ENCODE measurements at regions not wholly inside any gene's neighbourhood (a gene's known extent, or its start where the extent isn't known, plus 50 kb on each side); places are given as distances from the start of the nearest gene placed in this dataset.

DNA sequence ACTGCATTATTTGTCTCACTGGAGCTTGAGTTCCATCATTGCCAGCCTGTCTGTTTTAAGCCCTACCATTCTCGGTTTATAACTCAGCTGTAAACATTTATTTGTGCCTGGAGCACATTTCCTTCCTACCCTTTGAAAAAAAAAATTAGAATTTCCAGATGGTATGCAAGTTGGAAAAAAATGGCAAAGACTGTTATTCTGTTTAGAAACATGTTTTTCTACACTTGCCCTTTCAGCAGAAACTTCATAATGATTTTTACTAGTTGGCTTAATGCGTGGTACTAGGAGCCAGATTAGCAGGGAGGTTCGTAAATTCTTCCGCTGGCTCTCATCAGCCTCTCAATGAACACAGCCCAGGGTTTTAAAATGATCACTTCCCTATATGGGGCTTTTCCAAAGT, 238.8 kb upstream of the WWC1 start:
- no peak overlapping the region for H3K23ac ChIP-seq (ENCODE audit: low read length)
- H3K9ac ChIP-seq (ENCODE audit: low read length) = no peak overlapping the region
- no peaks in the 10 kb centered on the region for H3K79me1 ChIP-seq (ENCODE audit: low read length)
- H3K27me3 ChIP-seq (ENCODE audit: insufficient read depth, low read length) = no peaks in the 10 kb centered on the region
- no peaks in the 10 kb centered on the region for H3K79me2 ChIP-seq (ENCODE audit: control insufficient read depth, insufficient read depth, low read length, poor library complexity)
- H3K9me3 ChIP-seq (ENCODE audit: insufficient read depth, low read depth, low read length) = peaks cover under 1% of the 10 kb centered on the region
- no peak overlapping the region for H3K27ac ChIP-seq (ENCODE audit: low read depth, low read length)
- no peak overlapping the region for H4K91ac ChIP-seq (ENCODE audit: low read depth, low read length)
- H2BK12ac ChIP-seq (ENCODE audit: low read length) = no peak overlapping the region
- H3K36me3 ChIP-seq (ENCODE audit: control insufficient read depth in 1 of 2, insufficient read depth in 2 of 2, low read length in 2 of 2) = peaks cover 0 to under 1% of the 10 kb centered on the region in 2 experiments
- H3K14ac ChIP-seq (ENCODE audit: low read length) = no peak overlapping the region
- no peak overlapping the region for H2BK5ac ChIP-seq (ENCODE audit: low read depth, low read length, poor library complexity)
- H3K4me2 ChIP-seq (ENCODE audit: low read length) = no peak overlapping the region
- no peak overlapping the region for H2AFZ ChIP-seq (ENCODE audit: insufficient read depth, low read length, poor library complexity)
- H2AK5ac ChIP-seq (ENCODE audit: low read length) = no peak overlapping the region
- H3K4ac ChIP-seq (ENCODE audit: low read depth, low read length) = no peak overlapping the region
- no peaks in the 10 kb centered on the region for H3K4me1 ChIP-seq (ENCODE audit: control insufficient read depth in 1 of 2, insufficient read depth in 2 of 2, low read length in 2 of 2)
- H4K8ac ChIP-seq (ENCODE audit: low read depth, low read length) = no peak overlapping the region
- no peak overlapping the region for H2BK120ac ChIP-seq (ENCODE audit: insufficient read depth, low read length, poor library complexity)
- H3K4me3 ChIP-seq (ENCODE audit: low read depth, low read length) = no peak overlapping the region
- H4K12ac ChIP-seq (ENCODE audit: low read depth, low read length) = no peak overlapping the region
- no CpG with 5 or more reads among the region's 4 CpGs for WGBS (ENCODE audit: extremely low coverage, insufficient coverage, insufficient read length)
- H3K18ac ChIP-seq (ENCODE audit: low read length) = no peak overlapping the region
- DNase-seq = no peak

DNA sequence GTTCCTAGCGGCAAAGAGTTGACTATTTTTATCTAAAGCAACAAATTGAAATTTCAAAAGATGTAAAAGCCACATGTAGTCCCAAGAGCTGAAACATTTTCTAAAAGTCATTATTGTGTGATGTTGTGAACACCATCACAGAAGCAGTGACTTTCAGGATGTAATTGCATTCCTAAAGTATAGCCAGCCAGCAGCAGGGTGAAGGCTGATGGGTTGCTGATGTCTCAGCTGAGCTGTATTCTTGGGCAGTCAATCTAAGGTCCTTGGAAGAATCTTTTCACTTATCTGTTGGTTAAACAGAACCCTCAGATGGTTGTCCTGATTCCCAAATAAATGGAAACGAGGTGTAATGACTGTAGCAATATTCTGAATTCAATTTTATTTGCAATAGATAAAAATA, 237.4 kb upstream of the WWC1 start:
- H2BK5ac ChIP-seq (ENCODE audit: low read depth, low read length, poor library complexity) = no peak overlapping the region
- H3K79me1 ChIP-seq (ENCODE audit: low read length) = no peaks in the 10 kb centered on the region
- no CpG with 5 or more reads among the region's 2 CpGs for WGBS (ENCODE audit: extremely low coverage, insufficient coverage, insufficient read length)
- H3K4me2 ChIP-seq (ENCODE audit: low read length) = no peak overlapping the region
- no peak overlapping the region for H3K27ac ChIP-seq (ENCODE audit: low read depth, low read length)
- no peak overlapping the region for H4K12ac ChIP-seq (ENCODE audit: low read depth, low read length)
- no peak overlapping the region for H2AFZ ChIP-seq (ENCODE audit: insufficient read depth, low read length, poor library complexity)
- no peak overlapping the region for H2BK120ac ChIP-seq (ENCODE audit: insufficient read depth, low read length, poor library complexity)
- H3K4me3 ChIP-seq (ENCODE audit: low read depth, low read length) = no peak overlapping the region
- H4K8ac ChIP-seq (ENCODE audit: low read depth, low read length) = no peak overlapping the region
- no peak overlapping the region for H4K91ac ChIP-seq (ENCODE audit: low read depth, low read length)
- no peak overlapping the region for H2BK12ac ChIP-seq (ENCODE audit: low read length)
- H3K18ac ChIP-seq (ENCODE audit: low read length) = no peak overlapping the region
- H3K9me3 ChIP-seq (ENCODE audit: insufficient read depth, low read depth, low read length) = peaks cover 3% of the 10 kb centered on the region
- H3K4ac ChIP-seq (ENCODE audit: low read depth, low read length) = no peak overlapping the region
- H3K36me3 ChIP-seq (ENCODE audit: control insufficient read depth in 1 of 2, insufficient read depth in 2 of 2, low read length in 2 of 2) = peaks cover 0 to 2% of the 10 kb centered on the region in 2 experiments
- no peak for DNase-seq
- no peaks in the 10 kb centered on the region for H3K79me2 ChIP-seq (ENCODE audit: control insufficient read depth, insufficient read depth, low read length, poor library complexity)
- H2AK5ac ChIP-seq (ENCODE audit: low read length) = no peak overlapping the region
- H3K27me3 ChIP-seq (ENCODE audit: insufficient read depth, low read length) = no peaks in the 10 kb centered on the region
- H3K23ac ChIP-seq (ENCODE audit: low read length) = no peak overlapping the region
- H3K4me1 ChIP-seq (ENCODE audit: control insufficient read depth in 1 of 2, insufficient read depth in 2 of 2, low read length in 2 of 2) = no peaks in the 10 kb centered on the region
- H3K14ac ChIP-seq (ENCODE audit: low read length) = no peak overlapping the region
- no peak overlapping the region for H3K9ac ChIP-seq (ENCODE audit: low read length)

DNA sequence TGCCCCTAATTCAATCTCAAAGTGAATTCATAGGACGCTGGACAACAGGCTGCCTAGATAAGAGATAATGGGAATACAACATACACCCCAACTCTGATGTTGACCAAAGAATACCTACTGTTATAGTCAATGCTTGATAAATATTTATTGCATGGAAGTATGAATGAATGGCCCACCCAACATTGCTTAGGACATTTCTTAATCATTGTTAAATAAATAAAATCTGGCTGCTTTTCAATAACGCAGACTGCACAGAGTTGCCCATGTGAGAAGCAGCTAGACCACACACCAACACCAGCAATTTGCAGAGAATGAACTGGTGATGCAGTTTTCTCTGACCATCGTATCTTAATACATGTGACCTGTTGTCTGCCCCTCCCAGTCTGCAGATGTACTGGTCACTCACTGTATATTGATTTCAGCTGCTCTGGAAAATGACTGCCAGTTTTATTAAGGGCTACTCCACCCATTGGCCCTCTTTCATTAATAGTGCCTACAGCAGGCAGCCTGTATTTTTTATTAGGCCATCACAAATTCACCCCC, 236.2 kb upstream of the WWC1 start:
- Histone ChIP-seq H3K4me2 (ENCODE audit: low read length) (no peak overlapping the region), H3K23ac (ENCODE audit: low read length) (no peak overlapping the region), H3K4me1 (ENCODE audit: control insufficient read depth in 1 of 2, insufficient read depth in 2 of 2, low read length in 2 of 2) (no peaks in the 10 kb centered on the region), H4K91ac (ENCODE audit: low read depth, low read length) (no peak overlapping the region), H3K4me3 (ENCODE audit: low read depth, low read length) (no peak overlapping the region), H2AK5ac (ENCODE audit: low read length) (no peak overlapping the region), H3K27me3 (ENCODE audit: insufficient read depth, low read length) (no peaks in the 10 kb centered on the region), H4K12ac (ENCODE audit: low read depth, low read length) (no peak overlapping the region), H3K36me3 (ENCODE audit: control insufficient read depth in 1 of 2, insufficient read depth in 2 of 2, low read length in 2 of 2) (peaks cover 0 to 2% of the 10 kb centered on the region in 2 experiments), H2AFZ (ENCODE audit: insufficient read depth, low read length, poor library complexity) (no peak overlapping the region), H4K8ac (ENCODE audit: low read depth, low read length) (no peak overlapping the region), H2BK120ac (ENCODE audit: insufficient read depth, low read length, poor library complexity) (no peak overlapping the region), H3K9me3 (ENCODE audit: insufficient read depth, low read depth, low read length) (peaks cover 3% of the 10 kb centered on the region), H3K18ac (ENCODE audit: low read length) (no peak overlapping the region), H3K9ac (ENCODE audit: low read length) (no peak overlapping the region), H3K27ac (ENCODE audit: low read depth, low read length) (no peak overlapping the region), H3K14ac (ENCODE audit: low read length) (no peak overlapping the region), H2BK5ac (ENCODE audit: low read depth, low read length, poor library complexity) (no peak overlapping the region), H3K79me2 (ENCODE audit: control insufficient read depth, insufficient read depth, low read length, poor library complexity) (no peaks in the 10 kb centered on the region), H3K79me1 (ENCODE audit: low read length) (no peaks in the 10 kb centered on the region), H3K4ac (ENCODE audit: low read depth, low read length) (no peak overlapping the region), H2BK12ac (ENCODE audit: low read length) (no peak overlapping the region)
- no CpG with 5 or more reads among the region's 3 CpGs for WGBS (ENCODE audit: extremely low coverage, insufficient coverage, insufficient read length)
- no peak for DNase-seq

GRCh38 chr5:168055961-168056360, 235.5 kb upstream of the WWC1 start:
- Histone ChIP-seq H3K4me3 (ENCODE audit: low read depth, low read length) (no peak overlapping the region), H3K23ac (ENCODE audit: low read length) (no peak overlapping the region), H2AFZ (ENCODE audit: insufficient read depth, low read length, poor library complexity) (no peak overlapping the region), H3K9me3 (ENCODE audit: insufficient read depth, low read depth, low read length) (peaks cover 3% of the 10 kb centered on the region), H4K91ac (ENCODE audit: low read depth, low read length) (no peak overlapping the region), H3K27me3 (ENCODE audit: insufficient read depth, low read length) (no peaks in the 10 kb centered on the region), H2BK120ac (ENCODE audit: insufficient read depth, low read length, poor library complexity) (no peak overlapping the region), H3K27ac (ENCODE audit: low read depth, low read length) (no peak overlapping the region), H2BK12ac (ENCODE audit: low read length) (no peak overlapping the region), H4K12ac (ENCODE audit: low read depth, low read length) (no peak overlapping the region), H4K8ac (ENCODE audit: low read depth, low read length) (no peak overlapping the region), H3K4me2 (ENCODE audit: low read length) (no peak overlapping the region), H3K4me1 (ENCODE audit: control insufficient read depth in 1 of 2, insufficient read depth in 2 of 2, low read length in 2 of 2) (no peaks in the 10 kb centered on the region), H3K36me3 (ENCODE audit: control insufficient read depth in 1 of 2, insufficient read depth in 2 of 2, low read length in 2 of 2) (peaks cover 0 to 2% of the 10 kb centered on the region in 2 experiments), H3K9ac (ENCODE audit: low read length) (no peak overlapping the region), H3K79me2 (ENCODE audit: control insufficient read depth, insufficient read depth, low read length, poor library complexity) (no peaks in the 10 kb centered on the region), H3K18ac (ENCODE audit: low read length) (no peak overlapping the region), H2AK5ac (ENCODE audit: low read length) (no peak overlapping the region), H3K14ac (ENCODE audit: low read length) (no peak overlapping the region), H2BK5ac (ENCODE audit: low read depth, low read length, poor library complexity) (no peak overlapping the region), H3K4ac (ENCODE audit: low read depth, low read length) (no peak overlapping the region), H3K79me1 (ENCODE audit: low read length) (no peaks in the 10 kb centered on the region)
- no CpG with 5 or more reads among the region's 1 CpG for WGBS (ENCODE audit: extremely low coverage, insufficient coverage, insufficient read length)
- DNase-seq = no peak

All from trophoblast cell (in vitro differentiated cells and primary cell).